Activated CD8-positive, alpha-beta memory T cell treated with anti-CD3 and anti-CD28 coated beads, Interleukin-2, amount 50 U/mL, for 24 hours (primary cell): ENCODE measurements at regions not wholly inside any gene's neighbourhood (a gene's known extent, or its start where the extent isn't known, plus 50 kb on each side); places are given as distances from the start of the nearest gene placed in this dataset.

Experiments used
- DNase-seq: peaks from one replicate; pipeline ENCODE4 v3.0.0-alpha.2; 2020; ENCODE audit errors: extremely low read depth

- no peak for DNase-seq
These were observed 194.7 kb downstream of the GALR1 start for GRCh38 chr18:77444385-77444784.

GRCh38 chr18:77448046-77448445 is 198.4 kb downstream of the GALR1 start:
- no peak for DNase-seq

- no peak for DNase-seq
These were observed 205.4 kb downstream of the GALR1 start for GRCh38 chr18:77455004-77455403.

- DNase-seq: no peak
These were observed 208.0 kb downstream of the GALR1 start for GRCh38 chr18:77457681-77458080.

- DNase-seq: no peak
These were observed 211.5 kb downstream of the GALR1 start for GRCh38 chr18:77461062-77461688.

- DNase-seq: no peak
These were observed 215.3 kb downstream of the GALR1 start for GRCh38 chr18:77464917-77465316.

GRCh38 chr18:77466890-77467289 is 217.2 kb downstream of the GALR1 start:
- no peak for DNase-seq

GRCh38 chr18:77469131-77469530 is 219.5 kb downstream of the GALR1 start:
- no peak for DNase-seq

- DNase-seq: no peak
These were observed 221.1 kb downstream of the GALR1 start for GRCh38 chr18:77470569-77471413.

- DNase-seq: no peak
These were observed 222.9 kb downstream of the GALR1 start for GRCh38 chr18:77472509-77472908.

GRCh38 chr18:77478646-77479442 is 229.2 kb downstream of the GALR1 start:
- no peak for DNase-seq

GRCh38 chr18:77481541-77481940 is 231.9 kb downstream of the GALR1 start:
- DNase-seq: no peak

- DNase-seq: no peak
These were observed 232.8 kb downstream of the GALR1 start for GRCh38 chr18:77482190-77483085.

- no peak for DNase-seq
These were observed 237.3 kb downstream of the GALR1 start for GRCh38 chr18:77486985-77487384.

- DNase-seq: no peak
These were observed 238.5 kb downstream of the GALR1 start for GRCh38 chr18:77487951-77488740.

GRCh38 chr18:77495079-77495478 is 245.4 kb downstream of the GALR1 start:
- no peak for DNase-seq

GRCh38 chr18:77495982-77496690 is 246.5 kb downstream of the GALR1 start:
- no peak for DNase-seq

GRCh38 chr18:77501266-77501665 is 251.6 kb downstream of the GALR1 start:
- DNase-seq: no peak

- no peak for DNase-seq
These were observed 255.9 kb downstream of the GALR1 start for GRCh38 chr18:77505499-77505898.

GRCh38 chr18:77512152-77512551 is 262.5 kb downstream of the GALR1 start:
- no peak for DNase-seq
